Transverse colon (tissue), 4 donors: ENCODE measurements at regions not wholly inside any gene's neighbourhood (a gene's known extent, or its start where the extent isn't known, plus 50 kb on each side); places are given as distances from the start of the nearest gene placed in this dataset.

Experiments used
- CTCF ChIP-seq, 5 experiments: fragments of 200-600 bp in 3 of 5; fragments of 450-650 bp in 2 of 5; sonication (generic) in 3 of 5; IDR thresholded peaks; 1 replicate in 2 of 5; 2 replicates in 3 of 5; pipeline ENCODE4 v1.5.1; 2016 to 2017; ENCODE audit warnings: antibody characterized with exemption in 5 of 5, inconsistent platforms in 3 of 5, mild to moderate bottlenecking in 2 of 5, moderate library complexity in 1 of 5
- EP300 ChIP-seq: sonication (generic); formaldehyde crosslinking; IDR thresholded peaks from one replicate; pipeline ENCODE4 v1.6.1; 2017; ENCODE audit warnings: antibody characterized with exemption, low read depth
- POLR2A ChIP-seq: fragments of 450-650 bp; IDR thresholded peaks from one replicate; pipeline ENCODE4 v1.6.1; 2016; ENCODE audit warnings: antibody characterized with exemption, mild to moderate bottlenecking, moderate library complexity
- POLR2AphosphoS5 ChIP-seq, 3 donors: sonication (generic); formaldehyde crosslinking; IDR thresholded peaks; one replicate each; pipeline ENCODE4 v1.6.1; 2016; ENCODE audit warnings: antibody characterized with exemption in 3 of 3

- no peak for TF ChIP-seq POLR2AphosphoS5 (IDR thresholded peaks at IDR 0.05)
- no peak for TF ChIP-seq CTCF (IDR thresholded peaks at IDR 0.05)
- TF ChIP-seq POLR2A = no peak
- no peak for TF ChIP-seq EP300
Measured at GRCh38 chr6:131383421-131384411, 189.3 kb upstream of the ARG1 start.
